GM23248 (cell line): ENCODE measurements at regions not wholly inside any gene's neighbourhood (a gene's known extent, or its start where the extent isn't known, plus 50 kb on each side); places are given as distances from the start of the nearest gene placed in this dataset.

ENCODE experiments used
- EZH2 ChIP-seq: fragments of 200-600 bp; sonication (generic); IDR thresholded peaks from 2 replicates; pipeline ENCODE4 v1.6.1; 2018; ENCODE audit warnings: antibody characterized with exemption, mild to moderate bottlenecking; ENCODE audit not compliant: insufficient read depth, poor library complexity, severe bottlenecking
- EZH2phosphoT487 ChIP-seq: fragments of 200-600 bp; sonication (generic); IDR thresholded peaks from 2 replicates; pipeline ENCODE4 v1.6.1; 2018; ENCODE audit warnings: antibody characterized with exemption, moderate library complexity, mild to moderate bottlenecking, low read depth; ENCODE audit not compliant: insufficient read depth

DNA sequence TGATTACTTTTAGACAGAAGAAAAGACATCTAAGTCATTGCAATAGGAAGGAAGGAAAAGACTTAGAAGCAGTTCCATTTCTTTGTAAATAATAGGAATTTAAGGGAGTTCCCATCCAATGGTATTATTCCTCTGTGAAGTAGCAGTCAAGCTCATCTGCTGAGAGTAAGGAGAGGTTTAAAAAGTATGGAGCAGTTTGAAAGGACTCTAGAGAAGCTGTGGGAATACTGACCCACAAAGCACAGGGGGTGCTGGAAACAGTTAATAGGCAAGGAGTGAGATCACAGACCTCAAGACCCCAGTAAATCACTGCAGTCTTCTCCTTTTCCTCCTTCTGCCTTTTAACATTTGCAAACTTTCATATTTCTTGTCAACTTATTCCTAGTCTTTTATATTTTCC, 428.5 kb downstream of the ADAMTS20 start:
- TF ChIP-seq EZH2 (no peak), EZH2phosphoT487 (no peak)
